ENCODE measurements at regions not wholly inside any gene's neighbourhood (a gene's known extent, or its start where the extent isn't known, plus 50 kb on each side); places are given as distances from the start of the nearest gene placed in this dataset.

DNA sequence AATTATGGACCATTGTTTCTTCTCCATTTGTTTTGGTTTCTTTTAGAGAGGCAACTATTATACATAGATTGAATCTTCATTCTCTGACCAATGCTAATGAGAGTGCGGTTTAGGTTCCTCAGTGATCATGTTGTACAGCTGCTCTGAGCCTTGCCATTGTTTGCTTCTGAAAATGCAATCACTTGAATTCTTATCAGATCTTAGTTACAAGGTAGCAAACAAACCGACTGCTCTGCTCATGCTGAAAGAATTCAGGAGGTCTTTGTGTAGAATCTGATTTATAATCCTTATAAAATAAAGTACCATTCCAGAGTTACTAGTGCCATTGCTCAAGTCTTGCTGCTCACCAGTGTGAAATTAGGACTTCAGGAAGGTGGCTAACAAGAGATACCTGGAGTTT is 569.1 kb upstream of the ID4 start:
- DNase-seq (ENCODE audit: low read depth) = no peak

DNA sequence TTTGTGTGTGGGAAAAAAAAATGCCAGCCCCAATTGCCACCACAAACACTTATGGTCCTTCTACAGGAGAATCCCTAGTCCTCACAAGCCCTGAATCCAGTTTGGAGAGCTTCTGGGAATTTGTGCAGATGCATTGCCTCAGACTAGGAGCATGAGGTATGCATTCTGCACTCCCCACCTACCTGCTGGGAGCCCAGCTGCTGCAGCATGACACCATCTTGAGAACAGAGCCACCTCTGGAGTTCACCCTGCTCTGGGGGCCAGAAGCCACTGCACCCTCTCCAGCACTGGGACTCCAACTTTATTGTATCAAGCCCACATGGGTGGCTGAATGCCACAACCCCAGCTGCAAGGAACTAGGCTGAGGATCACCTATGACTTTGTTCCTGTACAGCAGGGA is 568.5 kb upstream of the ID4 start:
- no peak for DNase-seq (ENCODE audit: low read depth)

GRCh38 chr6:19269341-19269898 is 567.8 kb upstream of the ID4 start:
- no peak for DNase-seq (ENCODE audit: low read depth)

DNA sequence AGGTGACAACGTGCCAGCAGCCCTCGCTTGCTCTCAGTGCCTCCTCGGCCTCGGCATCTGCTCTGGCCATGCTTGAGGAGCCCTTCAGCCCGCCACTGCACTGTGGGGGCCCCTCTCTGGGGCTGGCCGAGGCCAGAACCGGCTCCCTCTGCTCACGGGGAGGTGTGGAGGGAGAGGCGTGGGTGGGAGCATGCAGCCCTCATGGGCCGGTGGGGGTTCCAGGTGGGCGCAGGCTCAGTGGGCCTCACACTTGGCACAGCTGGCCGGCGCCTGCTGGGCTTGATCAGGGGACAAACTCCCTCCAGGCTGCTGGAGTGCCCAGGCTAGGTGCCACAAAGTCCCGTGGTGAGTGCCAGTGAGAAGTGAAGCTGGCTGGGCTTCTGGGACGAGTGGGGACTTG is 566.6 kb upstream of the ID4 start:
- no peak for DNase-seq (ENCODE audit: low read depth)

- peak; percentile 18 for DNase-seq (ENCODE audit: low read depth)
Observed at GRCh38 chr6:19279273-19279684, 557.9 kb upstream of the ID4 start.

GRCh38 chr6:19287928-19288327 is 549.2 kb upstream of the ID4 start:
- DNase-seq (ENCODE audit: low read depth) = no peak

- DNase-seq (ENCODE audit: low read depth) = no peak
Observed at GRCh38 chr6:19289457-19289856, 547.7 kb upstream of the ID4 start.

GRCh38 chr6:19297880-19298279 is 539.3 kb upstream of the ID4 start:
- DNase-seq (ENCODE audit: low read depth) = no peak

GRCh38 chr6:19298421-19298820 is 538.7 kb upstream of the ID4 start:
- no peak for DNase-seq (ENCODE audit: low read depth)

DNA sequence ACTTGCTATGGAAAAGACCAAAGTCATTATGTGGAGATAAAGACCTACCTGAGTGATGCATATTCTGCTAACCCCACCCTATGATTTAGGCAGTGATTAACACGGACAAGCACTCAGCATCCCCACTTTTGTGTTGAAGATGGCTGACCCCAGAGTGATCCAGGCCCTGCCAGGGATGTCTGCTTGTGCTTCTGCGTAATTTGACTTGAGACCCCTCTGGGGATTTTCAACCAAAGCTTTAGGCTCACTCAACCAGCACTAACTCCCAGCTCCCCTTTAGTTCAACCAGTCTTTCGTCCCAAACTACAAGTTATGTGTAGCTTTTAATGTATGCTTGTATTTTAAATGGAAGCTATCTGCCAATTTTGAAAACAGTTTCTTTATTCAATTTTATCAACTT is 538.0 kb upstream of the ID4 start:
- DNase-seq (ENCODE audit: low read depth) = no peak

- no peak for DNase-seq (ENCODE audit: low read depth)
Observed at GRCh38 chr6:19301980-19302379, 535.2 kb upstream of the ID4 start.

DNA sequence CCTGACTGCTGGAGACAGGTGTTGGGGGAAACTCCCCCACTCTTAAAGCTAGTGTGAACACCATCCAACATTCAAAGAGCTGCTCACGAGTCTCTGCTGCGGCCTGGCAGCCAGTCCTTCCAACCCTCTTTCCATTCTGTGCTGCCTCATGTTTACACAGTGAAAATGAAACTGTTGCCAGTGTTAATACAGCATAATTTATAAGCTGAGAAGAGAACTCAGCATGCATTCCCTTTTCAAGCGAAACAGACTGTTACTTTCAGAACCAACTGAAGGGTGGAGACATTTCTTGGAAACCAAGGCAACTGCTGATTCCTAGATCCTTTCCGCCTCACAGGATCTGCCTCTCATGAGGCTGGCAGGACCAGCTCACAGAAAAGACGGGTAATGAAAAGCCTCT is 533.8 kb upstream of the ID4 start:
- DNase-seq (ENCODE audit: low read depth) = no peak

DNA sequence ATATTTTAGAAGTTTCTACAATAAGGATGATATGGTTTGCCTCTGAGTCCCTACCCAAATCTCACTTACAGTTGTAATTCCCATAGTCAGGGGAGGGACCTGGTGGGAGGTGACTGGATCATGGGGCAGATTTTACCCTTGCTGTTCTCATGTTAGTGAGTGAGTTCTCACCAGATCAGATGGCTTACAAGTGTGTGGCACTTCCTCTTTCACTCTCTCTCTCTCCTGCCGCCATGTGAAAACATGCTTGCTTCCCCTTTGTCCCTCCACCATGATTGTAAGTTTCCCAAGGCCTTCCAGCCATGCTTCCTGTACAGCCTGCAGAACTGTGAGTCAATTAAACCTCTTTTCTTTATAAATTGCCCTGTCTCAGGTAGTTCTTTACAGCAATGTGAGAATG is 527.5 kb upstream of the ID4 start:
- DNase-seq (ENCODE audit: low read depth) = no peak

DNA sequence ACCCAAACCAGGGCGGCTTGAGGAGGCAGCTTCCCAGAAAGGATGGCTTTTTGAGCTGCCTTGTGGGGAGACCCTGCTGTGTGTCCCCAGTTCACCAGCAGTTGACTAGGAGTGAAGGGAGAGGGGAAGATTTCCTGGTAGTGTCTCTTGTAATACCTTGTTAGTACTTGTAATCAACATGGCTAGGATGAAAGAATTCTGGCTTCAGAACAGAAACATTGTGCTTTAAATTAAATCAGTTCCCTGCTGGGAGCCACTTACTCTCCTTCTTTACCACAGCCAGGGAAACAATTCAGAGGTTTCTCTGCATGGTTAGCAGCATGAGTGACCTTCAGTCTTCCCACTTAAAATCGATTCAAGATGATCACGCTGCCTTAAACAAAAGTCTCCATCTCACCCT is 525.4 kb upstream of the ID4 start:
- no peak for DNase-seq (ENCODE audit: low read depth)

GRCh38 chr6:19312241-19312978 is 524.8 kb upstream of the ID4 start:
- DNase-seq (ENCODE audit: low read depth) = no peak

- no peak for DNase-seq (ENCODE audit: low read depth)
Observed at GRCh38 chr6:19317431-19317986, 519.7 kb upstream of the ID4 start.

GRCh38 chr6:19319005-19319404 is 518.2 kb upstream of the ID4 start:
- no peak for DNase-seq (ENCODE audit: low read depth)

DNA sequence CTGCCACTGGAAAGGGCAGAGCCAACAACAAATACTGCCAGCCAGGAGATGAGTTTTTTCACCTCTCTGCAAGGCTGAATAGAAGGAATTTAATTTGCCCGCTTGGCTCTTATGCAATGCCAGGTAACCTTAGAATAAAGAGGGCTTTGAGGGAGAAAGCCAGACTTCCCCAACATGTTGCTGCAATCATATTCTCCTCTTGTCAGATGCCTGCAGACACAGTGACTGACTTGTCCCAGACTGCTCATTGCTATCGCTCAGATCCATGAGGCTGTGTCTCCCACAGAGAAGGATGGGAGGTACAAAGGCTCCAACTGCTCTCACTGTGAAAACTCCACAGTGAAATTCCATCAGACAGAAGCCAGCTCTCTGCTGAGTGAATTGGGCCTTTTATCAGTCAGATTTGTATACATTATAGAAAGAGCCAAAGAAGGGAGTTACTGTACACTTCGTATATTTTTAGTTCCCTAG is 517.0 kb upstream of the ID4 start:
- no peak for DNase-seq (ENCODE audit: low read depth)

DNA sequence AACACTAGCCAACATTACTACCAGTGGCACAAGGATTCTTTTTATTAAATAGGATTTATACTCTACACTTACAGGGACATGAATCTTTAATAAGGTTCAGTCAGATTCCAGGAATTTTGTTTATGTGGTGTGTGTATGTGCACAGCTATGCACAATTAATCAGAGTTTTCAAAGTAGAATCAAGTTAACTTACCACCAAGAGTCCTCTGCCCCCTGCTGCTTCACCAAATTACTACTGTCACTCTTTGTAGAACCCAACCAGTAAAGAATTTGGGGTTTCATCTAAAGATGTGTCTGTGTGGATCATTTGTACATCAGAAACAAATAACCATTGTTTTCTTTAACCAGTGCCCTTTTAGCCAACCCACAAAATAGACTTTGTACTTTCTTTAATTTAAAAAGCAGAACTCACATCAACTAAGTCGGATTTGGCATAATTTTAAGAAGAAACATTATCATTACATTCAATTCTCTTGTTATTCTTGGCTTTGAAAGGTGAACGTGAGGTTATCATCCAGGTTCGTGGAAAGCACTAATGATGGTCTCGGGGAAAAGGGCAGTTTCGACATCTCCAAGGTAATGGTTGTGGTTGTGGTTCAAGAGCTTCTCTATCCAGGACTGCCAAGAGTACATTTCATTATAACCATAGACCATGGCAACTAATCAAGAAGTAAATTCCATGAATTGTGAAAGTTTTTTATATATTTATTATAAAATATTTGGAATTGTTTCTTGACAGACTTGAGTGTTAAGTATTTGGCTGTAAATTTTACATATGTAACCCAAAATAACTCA is 514.3 kb upstream of the ID4 start:
- no peak for DNase-seq (ENCODE audit: low read depth)

DNA sequence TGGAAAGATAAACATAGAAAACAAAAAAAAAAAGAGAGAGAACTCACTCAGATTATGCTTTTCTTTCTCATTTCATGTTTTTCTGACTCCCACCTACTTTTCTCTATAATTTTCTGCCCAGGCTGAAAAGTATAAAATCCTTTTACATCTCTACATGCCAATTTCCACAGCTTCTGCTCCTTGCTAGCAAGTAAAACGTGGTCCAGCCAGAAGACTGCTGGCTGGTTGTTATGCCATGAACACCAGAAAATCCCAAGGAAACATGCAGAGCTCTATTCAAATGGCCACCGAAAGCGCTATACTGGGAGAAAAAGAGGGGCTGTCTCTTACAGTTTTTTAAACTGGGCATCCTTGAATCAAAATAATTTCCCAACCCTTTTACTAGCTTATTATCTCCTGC is 512.8 kb upstream of the ID4 start:
- no peak for DNase-seq (ENCODE audit: low read depth)

DNA sequence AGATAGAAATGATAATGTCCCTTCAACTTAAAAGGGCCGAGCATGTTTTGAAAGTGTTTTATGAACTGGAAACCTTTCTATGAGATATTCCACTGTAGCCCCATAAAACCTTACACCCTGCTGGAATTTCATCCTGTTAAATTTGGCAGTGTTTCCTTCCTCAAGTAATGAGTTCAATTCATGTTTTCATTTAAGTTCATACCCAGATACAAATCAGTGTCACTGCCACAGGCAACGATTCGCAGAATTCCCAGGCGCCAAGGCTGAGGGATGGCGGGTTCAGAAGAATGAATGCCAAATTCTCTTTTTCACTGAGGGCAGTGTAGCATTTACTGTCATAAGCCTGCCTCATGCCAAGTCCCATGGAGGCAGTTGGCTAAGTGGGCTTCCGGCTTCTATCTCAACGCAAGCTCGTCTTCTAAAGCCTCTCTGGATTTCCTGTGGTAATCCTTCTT is 511.8 kb upstream of the ID4 start:
- DNase-seq (ENCODE audit: low read depth) = no peak

DNA sequence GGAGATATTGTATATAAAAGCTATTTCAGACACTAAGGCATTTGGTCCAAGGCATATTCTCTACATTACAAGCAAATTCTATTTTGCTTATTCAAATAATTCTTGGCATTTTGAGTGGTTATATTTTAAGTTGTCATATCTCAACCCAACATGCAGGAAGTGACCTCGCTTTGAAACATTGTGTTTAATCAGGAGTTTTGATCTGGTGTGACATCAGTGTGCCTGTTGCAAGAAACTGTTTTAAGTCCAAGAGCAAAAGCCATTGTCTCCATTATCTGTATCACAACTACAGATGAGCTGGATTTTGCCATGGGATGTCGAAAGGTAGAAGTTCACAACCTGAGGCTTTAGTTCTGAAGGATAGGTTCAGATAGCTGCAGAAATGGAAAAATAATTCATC is 509.9 kb upstream of the ID4 start:
- DNase-seq (ENCODE audit: low read depth) = no peak

GRCh38 chr6:19327661-19328060 is 509.5 kb upstream of the ID4 start:
- no peak for DNase-seq (ENCODE audit: low read depth)

All from fibroblast of the conjunctiva (primary cell).